ENCODE measurements at regions not wholly inside any gene's neighbourhood (a gene's known extent, or its start where the extent isn't known, plus 50 kb on each side); places are given as distances from the start of the nearest gene placed in this dataset.

- Mint-ChIP-seq H3K36me3 (peaks cover under 1% of the 10 kb centered on the region; the same call in 1 of the 2 replicates), H3K4me3 (no peak overlapping the region), H3K27ac (no peak overlapping the region; the same call in 1 of the 2 replicates), H3K9me3 (peaks cover 6% of the 10 kb centered on the region), H3K4me1 (peaks cover 42% of the 10 kb centered on the region), H3K27me3 (ENCODE audit: low read depth) (no peaks in the 10 kb centered on the region)
- no peak for DNase-seq (ENCODE audit: low spot score)
- ChIA-PET POLR2A (no interaction called here), CTCF (no interaction called here)
- ATAC-seq, result no peak
- no peak for TF ChIP-seq NR3C1 (CRISPR knock-in tag; conservative IDR thresholded peaks at IDR 0.05; ENCODE audit: low read depth)
- no peak for TF ChIP-seq JUN (CRISPR knock-in tag; IDR thresholded peaks at IDR 0.05)
- TF ChIP-seq SOX15 (CRISPR knock-in tag; IDR thresholded peaks at IDR 0.05), result no peak
- TF ChIP-seq, protein P1, sequence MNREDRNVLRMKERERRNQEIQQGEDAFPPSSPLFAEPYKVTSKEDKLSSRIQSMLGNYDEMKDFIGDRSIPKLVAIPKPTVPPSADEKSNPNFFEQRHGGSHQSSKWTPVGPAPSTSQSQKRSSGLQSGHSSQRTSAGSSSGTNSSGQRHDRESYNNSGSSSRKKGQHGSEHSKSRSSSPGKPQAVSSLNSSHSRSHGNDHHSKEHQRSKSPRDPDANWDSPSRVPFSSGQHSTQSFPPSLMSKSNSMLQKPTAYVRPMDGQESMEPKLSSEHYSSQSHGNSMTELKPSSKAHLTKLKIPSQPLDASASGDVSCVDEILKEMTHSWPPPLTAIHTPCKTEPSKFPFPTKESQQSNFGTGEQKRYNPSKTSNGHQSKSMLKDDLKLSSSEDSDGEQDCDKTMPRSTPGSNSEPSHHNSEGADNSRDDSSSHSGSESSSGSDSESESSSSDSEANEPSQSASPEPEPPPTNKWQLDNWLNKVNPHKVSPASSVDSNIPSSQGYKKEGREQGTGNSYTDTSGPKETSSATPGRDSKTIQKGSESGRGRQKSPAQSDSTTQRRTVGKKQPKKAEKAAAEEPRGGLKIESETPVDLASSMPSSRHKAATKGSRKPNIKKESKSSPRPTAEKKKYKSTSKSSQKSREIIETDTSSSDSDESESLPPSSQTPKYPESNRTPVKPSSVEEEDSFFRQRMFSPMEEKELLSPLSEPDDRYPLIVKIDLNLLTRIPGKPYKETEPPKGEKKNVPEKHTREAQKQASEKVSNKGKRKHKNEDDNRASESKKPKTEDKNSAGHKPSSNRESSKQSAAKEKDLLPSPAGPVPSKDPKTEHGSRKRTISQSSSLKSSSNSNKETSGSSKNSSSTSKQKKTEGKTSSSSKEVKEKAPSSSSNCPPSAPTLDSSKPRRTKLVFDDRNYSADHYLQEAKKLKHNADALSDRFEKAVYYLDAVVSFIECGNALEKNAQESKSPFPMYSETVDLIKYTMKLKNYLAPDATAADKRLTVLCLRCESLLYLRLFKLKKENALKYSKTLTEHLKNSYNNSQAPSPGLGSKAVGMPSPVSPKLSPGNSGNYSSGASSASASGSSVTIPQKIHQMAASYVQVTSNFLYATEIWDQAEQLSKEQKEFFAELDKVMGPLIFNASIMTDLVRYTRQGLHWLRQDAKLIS (CRISPR knock-in tag; IDR thresholded peaks at IDR 0.05; ENCODE audit: borderline replicate concordance), result no peak
Observed at GRCh38 chr2:215625207-215625606, 189.3 kb upstream of the FN1 start.

DNA sequence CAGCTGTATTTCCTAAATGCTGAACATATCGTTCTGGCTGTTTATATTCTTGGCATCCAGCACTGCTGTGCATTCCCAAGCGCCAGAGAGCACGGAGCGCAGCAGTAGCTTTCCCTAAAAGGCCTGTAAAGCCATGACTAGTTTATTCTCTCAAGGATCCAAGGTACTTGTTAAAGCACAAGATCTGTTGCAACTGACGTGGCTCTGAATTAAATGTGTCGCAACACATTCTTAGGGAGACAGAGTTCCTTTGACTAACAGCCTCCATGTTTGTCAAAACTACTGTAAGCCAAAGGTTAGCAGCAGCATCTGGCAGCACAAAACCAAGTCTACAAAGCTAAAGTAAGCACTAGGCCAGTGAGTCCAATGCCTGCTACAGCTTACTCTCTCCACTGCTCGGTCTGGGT, 188.6 kb upstream of the FN1 start:
- H3K27ac Mint-ChIP-seq, result no peak overlapping the region
- no peak overlapping the region for H3K4me3 Mint-ChIP-seq
- H3K36me3 Mint-ChIP-seq, result no peaks in the 10 kb centered on the region
- no peaks in the 10 kb centered on the region for H3K27me3 Mint-ChIP-seq (ENCODE audit: low read depth)
- DNase-seq (ENCODE audit: low spot score) (no peak), ATAC-seq (no peak; the same call in 1 of the 2 replicates)
- TF ChIP-seq ATF2 (CRISPR knock-in tag; IDR thresholded peaks at IDR 0.05; ENCODE audit: borderline replicate concordance, low read depth) (no peak), GABPB1 (CRISPR knock-in tag; IDR thresholded peaks at IDR 0.05) (peak; percentile 74)
- ChIA-PET POLR2A (no interaction called here), CTCF (no interaction called here)
- no peaks in the 10 kb centered on the region for H3K9me3 Mint-ChIP-seq
- peaks cover 50% of the 10 kb centered on the region for H3K4me1 Mint-ChIP-seq

DNA sequence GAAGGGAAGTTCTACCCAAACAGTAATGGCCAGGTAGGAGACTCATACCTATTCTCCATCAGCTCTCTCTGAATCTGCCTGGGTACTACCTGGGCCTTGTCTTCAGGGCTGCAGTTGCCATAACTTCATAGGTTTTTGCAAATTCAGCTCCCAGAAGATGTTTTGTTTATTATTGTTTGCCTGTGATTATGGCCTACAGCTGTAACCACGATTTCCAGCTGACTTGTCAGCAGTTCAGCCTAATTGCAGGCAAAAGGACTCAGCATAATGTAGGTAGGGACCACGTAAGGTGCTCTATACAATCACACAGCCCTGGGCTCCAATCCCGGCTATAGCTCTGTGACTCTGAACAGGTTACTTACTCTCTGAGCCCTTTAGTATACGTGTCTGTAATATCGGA, 187.0 kb upstream of the FN1 start:
- TF ChIP-seq ELF4 (CRISPR knock-in tag; IDR thresholded peaks at IDR 0.05; ENCODE audit: low read depth), result no peak
- TF ChIP-seq ZMAT4 (CRISPR knock-in tag; IDR thresholded peaks at IDR 0.05), result no peak
- TF ChIP-seq ZNF416 (CRISPR knock-in tag; IDR thresholded peaks at IDR 0.05), result no peak
- no peak for TF ChIP-seq ZNF317 (CRISPR knock-in tag; IDR thresholded peaks at IDR 0.05; ENCODE audit: borderline replicate concordance, low read depth)
- TF ChIP-seq ZNF396 (CRISPR knock-in tag; IDR thresholded peaks at IDR 0.05; ENCODE audit: borderline replicate concordance), result no peak
- POLR2A ChIA-PET, result no interaction called here
- CTCF ChIA-PET, result no interaction called here

GRCh38 chr2:215621381-215621780, 185.5 kb upstream of the FN1 start:
- ChIA-PET POLR2A (no interaction called here), CTCF (no interaction called here)
- H3K9me3 Mint-ChIP-seq, result peaks cover 10% of the 10 kb centered on the region
- DNase-seq (ENCODE audit: low spot score) (no peak), ATAC-seq (no peak)
- H3K27ac Mint-ChIP-seq, result no peak overlapping the region
- H3K4me1 Mint-ChIP-seq, result peaks cover 41% of the 10 kb centered on the region
- no peak overlapping the region for H3K4me3 Mint-ChIP-seq
- H3K27me3 Mint-ChIP-seq (ENCODE audit: low read depth), result no peaks in the 10 kb centered on the region
- peaks cover 7% of the 10 kb centered on the region for H3K36me3 Mint-ChIP-seq
- TF ChIP-seq PRDM15 (CRISPR knock-in tag; IDR thresholded peaks at IDR 0.05) (no peak), STAT6 (CRISPR knock-in tag; conservative IDR thresholded peaks at IDR 0.05; ENCODE audit: low read depth) (no peak), PREB (CRISPR knock-in tag; IDR thresholded peaks at IDR 0.05; ENCODE audit: borderline replicate concordance) (no peak), CREM (CRISPR knock-in tag; IDR thresholded peaks at IDR 0.05) (no peak)

More for the DNA sequence above, 187.0 kb upstream of the FN1 start:
- H3K9me3 Mint-ChIP-seq, result no peaks in the 10 kb centered on the region
- H3K36me3 Mint-ChIP-seq, result no peaks in the 10 kb centered on the region
- DNase-seq (ENCODE audit: low spot score) (no peak), ATAC-seq (no peak)
- H3K27ac Mint-ChIP-seq, result no peak overlapping the region
- H3K4me1 Mint-ChIP-seq, result peaks cover 54% of the 10 kb centered on the region
- H3K27me3 Mint-ChIP-seq (ENCODE audit: low read depth), result no peaks in the 10 kb centered on the region
- no peak overlapping the region for H3K4me3 Mint-ChIP-seq
